ENCODE measurements at regions not wholly inside any gene's neighbourhood (a gene's known extent, or its start where the extent isn't known, plus 50 kb on each side); places are given as distances from the start of the nearest gene placed in this dataset.

DNA sequence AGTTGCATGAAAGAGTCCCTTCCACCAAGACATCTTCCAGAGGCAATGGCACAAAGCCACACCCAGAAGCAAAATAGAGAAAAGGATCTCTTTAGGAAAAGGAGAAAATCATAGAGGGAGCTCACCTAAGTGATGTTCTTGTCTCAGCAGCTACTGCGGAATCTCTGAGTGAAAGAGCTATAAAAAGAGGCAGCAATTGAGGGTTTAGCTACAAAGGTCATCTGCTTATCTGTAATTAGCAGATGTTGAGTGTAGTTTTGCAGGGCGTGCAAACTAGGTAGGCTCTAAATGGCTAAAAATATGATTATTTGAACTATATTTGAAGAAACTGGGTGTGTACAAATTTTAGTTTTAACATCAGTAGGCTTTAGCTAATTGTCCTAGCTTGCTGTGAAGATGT, 276.0 kb downstream of the HS3ST1 start:
- TF ChIP-seq, protein P1, sequence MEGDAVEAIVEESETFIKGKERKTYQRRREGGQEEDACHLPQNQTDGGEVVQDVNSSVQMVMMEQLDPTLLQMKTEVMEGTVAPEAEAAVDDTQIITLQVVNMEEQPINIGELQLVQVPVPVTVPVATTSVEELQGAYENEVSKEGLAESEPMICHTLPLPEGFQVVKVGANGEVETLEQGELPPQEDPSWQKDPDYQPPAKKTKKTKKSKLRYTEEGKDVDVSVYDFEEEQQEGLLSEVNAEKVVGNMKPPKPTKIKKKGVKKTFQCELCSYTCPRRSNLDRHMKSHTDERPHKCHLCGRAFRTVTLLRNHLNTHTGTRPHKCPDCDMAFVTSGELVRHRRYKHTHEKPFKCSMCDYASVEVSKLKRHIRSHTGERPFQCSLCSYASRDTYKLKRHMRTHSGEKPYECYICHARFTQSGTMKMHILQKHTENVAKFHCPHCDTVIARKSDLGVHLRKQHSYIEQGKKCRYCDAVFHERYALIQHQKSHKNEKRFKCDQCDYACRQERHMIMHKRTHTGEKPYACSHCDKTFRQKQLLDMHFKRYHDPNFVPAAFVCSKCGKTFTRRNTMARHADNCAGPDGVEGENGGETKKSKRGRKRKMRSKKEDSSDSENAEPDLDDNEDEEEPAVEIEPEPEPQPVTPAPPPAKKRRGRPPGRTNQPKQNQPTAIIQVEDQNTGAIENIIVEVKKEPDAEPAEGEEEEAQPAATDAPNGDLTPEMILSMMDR (conservative IDR thresholded peaks at IDR 0.05) = no peak
- TF ChIP-seq EZH2 (IDR thresholded peaks at IDR 0.05; ENCODE audit: low read depth) = no peak
